ENCODE measurements at regions not wholly inside any gene's neighbourhood (a gene's known extent, or its start where the extent isn't known, plus 50 kb on each side); places are given as distances from the start of the nearest gene placed in this dataset.

DNA sequence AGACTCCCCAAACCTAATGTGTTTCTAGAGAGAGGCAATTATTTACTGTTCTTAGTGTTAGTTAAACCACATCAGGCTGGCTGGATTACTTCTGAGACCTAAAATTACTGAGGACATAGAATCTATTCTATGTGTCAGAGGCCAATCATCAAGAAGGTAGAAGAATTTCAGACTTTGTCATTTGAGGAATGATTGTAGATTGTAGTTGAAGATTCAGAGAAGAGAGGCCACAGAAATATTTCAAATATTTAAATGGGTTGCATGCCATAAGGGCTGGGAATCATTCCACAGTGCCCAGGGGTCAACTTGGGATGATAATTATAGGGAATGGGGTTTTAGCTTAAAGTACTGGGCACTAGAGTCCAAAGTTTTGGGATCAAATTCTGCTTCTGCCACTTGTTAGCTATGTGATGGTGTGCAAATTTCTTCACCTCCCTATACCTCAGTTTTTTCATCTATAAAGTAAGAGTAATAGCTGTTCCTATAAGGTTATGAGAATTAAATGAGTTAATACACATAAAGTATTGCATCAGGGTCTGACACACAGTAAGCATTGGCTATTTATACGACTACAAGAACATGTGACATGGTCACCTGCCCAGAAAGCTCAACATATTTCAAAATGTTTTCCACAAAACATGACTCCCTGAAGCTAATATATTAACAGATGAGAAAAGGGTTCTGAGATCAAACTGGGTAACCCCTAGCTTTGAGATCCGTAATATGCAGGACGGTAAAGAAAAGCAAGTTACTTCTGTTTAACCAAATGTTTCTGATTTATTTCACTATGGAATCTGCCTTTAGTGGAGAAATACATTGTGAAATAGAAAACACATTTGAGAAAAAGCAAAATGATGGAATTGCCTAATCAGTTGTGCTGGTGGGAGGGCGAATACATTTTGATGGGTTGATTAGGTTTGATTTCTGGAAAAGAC, 69.7 kb upstream of the SPAG17 start:
- no peak for DNase-seq (ENCODE audit: low read depth in 4 of 4, low spot score in 3 of 4)

DNA sequence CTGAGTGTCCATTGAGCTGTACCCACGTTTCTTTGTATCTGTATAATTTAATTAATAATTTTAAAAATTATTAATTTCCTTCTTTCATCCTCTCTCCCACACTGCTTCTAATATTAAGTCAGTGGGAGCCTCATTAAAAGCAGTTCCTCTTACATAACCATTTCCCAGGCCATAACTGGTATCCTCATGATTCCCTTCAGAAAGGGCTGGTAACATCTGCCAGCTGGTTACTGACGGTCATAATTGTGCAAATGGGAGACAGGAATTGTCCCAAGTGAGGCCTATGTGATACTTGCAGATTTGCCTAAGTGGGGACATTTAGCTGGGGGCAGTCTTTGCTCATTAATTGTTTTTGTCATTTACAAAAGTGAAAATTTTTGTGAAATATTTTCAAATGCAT, 69.0 kb upstream of the SPAG17 start:
- DNase-seq (ENCODE audit: low read depth in 4 of 4, low spot score in 3 of 4), result no peak

GRCh38 chr1:118253053-118253915, 68.3 kb upstream of the SPAG17 start:
- DNase-seq (ENCODE audit: low read depth in 4 of 4, low spot score in 3 of 4), result no peak

DNA sequence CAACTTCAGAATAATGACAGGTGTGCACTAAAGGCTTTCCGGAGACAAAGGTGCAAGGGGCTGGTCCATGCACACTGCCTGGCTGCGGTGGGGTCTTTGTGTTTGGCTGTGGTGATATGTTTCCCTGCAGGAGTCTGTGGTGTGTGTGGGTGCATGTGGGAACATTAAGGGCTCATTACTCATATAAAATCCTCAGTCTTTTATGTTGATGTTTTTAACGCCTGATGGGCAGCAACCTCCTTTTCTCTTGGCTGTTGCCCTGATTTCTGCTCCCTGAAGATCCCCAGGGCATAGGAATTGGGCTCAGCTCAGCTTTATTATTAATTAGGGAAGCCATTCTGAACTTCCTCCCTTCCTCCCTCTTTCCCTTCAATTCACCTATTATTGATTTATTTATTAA, 67.6 kb upstream of the SPAG17 start:
- no peak for DNase-seq (ENCODE audit: low read depth in 4 of 4, low spot score in 3 of 4)

DNA sequence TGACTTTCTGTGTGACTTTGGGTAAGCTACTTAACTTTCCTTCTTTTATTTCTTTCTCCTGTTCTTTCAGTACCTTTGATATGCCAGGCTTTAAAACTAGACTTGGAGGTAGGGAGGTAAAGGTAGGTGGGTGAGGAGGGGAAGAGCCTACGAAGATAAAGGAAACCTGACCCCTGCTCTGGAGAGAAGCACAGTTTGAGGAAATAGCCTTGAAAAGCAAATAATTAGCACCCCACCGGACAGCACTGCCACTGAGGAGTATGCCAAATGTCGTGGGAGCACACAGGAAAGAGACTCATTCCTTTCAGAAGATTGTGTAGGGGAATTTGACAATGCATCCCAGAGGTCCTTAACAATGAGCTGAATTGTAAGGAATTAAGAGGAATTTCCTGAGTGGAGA, 65.2 kb upstream of the SPAG17 start:
- DNase-seq (ENCODE audit: low read depth in 4 of 4, low spot score in 3 of 4), result no peak

DNA sequence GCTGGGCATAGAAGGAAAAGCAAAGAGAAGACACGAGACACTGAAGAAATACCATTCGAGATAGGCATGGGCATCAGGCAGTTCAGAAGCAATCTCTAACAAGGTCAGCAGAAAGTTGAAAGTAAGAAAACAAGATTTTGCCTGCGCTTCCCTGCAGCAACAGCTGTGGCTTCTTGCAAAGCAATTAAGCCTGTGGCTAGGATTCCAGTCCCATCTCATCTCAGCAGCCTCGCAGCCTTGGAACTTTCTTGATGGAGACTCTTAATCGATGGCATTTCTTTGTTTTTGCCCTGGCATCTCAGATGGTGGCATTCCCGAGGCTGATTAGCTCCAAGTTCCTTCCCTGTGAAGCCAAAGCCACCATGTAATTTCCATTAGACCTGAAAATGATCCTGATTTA, 64.6 kb upstream of the SPAG17 start:
- DNase-seq (ENCODE audit: low read depth in 4 of 4, low spot score in 3 of 4), result no peak

- DNase-seq (ENCODE audit: low read depth in 4 of 4, low spot score in 3 of 4), result no peak
These were observed 62.6 kb upstream of the SPAG17 start for GRCh38 chr1:118247593-118247992.

- no peak for DNase-seq (ENCODE audit: low read depth in 4 of 4, low spot score in 3 of 4)
These were observed 61.6 kb upstream of the SPAG17 start for GRCh38 chr1:118246646-118247045.

DNA sequence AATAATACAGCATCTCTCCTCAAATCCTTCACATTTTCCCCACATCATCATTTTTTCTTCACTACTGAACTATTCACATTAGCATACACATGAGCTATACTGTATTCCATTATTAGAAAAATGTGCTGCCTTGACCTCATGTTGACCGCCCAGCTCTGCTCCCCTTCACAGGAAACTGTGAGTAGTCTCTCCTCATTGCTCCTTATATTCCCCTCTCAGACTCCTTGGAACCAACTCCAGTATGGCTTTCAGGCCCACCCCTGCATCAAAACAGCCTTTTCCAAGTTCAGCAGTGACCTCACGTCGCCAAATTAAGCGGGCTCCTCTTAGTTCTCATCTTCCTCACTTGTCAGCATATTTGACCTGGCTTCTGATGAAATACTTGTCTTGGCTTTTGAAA, 59.2 kb upstream of the SPAG17 start:
- DNase-seq (ENCODE audit: low read depth in 4 of 4, low spot score in 3 of 4), result no peak

DNA sequence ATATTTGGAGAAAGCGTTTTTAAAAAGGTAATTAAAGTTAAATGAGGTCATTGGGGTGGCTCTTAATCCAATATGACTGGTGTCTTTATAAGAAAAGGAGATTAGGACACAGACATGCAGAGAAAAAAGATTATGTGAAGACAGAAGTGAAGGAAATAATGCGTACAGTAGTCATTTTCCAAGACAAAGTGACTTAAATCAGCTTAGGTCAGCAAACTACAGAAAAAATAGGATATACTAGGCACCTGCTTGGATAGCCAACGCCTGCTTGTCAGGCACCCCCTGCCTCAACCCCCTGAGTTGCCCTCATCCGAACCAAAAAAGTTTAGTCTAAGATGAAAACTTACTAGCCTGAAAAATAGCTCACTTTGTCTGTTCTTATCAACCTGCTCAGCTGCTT, 58.2 kb upstream of the SPAG17 start:
- DNase-seq (ENCODE audit: low read depth in 4 of 4, low spot score in 3 of 4), result no peak
